Activated T-cell treated with anti-CD3 and anti-CD28 coated beads for 24 hours (primary cell): ENCODE measurements at regions not wholly inside any gene's neighbourhood (a gene's known extent, or its start where the extent isn't known, plus 50 kb on each side); places are given as distances from the start of the nearest gene placed in this dataset.

Source experiments
- DNase-seq: peaks from one replicate; pipeline ENCODE4 v3.0.0-alpha.2; 2020; ENCODE audit warnings: low read depth

- no peak for DNase-seq
These were observed 628.2 kb downstream of the PTPRU start for GRCh38 chr1:29864431-29865022.

GRCh38 chr1:29861922-29862321 lies 625.6 kb downstream of the PTPRU start:
- DNase-seq: no peak

DNA sequence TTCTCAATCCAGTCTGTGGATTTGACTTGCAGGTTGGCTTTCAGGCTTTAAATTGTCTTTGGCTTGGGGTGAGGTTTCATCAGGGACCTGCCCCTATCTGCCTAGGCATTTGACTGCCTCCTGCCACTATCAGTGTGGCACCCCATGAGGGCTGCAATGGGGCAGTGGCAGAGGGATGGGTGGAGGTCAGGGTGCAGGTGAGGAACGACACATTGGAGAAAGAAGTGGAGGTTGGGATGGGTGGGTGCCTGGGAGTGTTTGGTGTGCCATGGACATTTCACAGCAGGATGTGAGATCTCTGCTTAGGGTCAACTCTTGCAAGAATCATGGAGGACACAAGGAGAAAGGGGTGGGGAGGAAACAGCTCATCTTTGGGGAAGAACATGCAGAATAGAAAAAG lies 625.1 kb downstream of the PTPRU start:
- DNase-seq: no peak

GRCh38 chr1:29860681-29861080 lies 624.4 kb downstream of the PTPRU start:
- no peak for DNase-seq

DNA sequence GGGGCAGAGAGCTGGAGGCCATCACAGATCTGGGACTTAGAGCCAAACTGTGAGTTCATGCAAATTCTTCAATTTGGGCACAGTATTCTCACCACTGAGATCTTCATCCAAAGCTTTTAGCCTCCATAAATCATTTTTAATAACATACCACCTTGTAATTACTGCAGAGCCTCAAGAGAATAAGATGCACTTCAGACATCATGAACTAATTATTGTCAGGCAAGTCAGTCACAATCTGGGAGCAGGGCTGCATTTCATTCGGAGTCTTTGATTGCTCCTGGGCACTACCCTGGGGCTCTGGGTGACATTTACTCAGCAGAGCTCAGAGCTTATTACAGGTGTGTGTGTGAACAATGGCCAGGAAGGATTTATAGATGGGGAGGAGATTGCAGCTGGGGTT lies 623.7 kb downstream of the PTPRU start:
- no peak for DNase-seq

DNA sequence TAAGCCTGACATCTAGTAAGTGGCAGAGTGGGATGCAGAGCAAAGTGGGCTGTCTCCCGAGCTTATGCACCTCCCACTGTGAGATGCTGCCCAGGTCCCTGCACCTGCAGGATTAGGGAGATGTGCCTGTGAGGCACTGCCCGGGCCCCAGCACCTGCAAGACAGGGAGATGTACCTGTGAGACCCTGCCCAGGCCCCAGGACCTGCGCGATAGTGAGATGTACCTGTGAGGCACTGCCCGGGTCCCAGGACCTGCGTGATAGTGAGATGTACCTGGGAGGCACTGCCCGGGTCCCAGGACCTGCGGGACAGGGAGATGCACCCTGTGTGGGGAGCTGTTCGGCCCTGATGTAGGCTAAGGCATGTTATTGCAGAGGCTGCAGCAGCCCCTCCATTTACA lies 622.8 kb downstream of the PTPRU start:
- DNase-seq: no peak

DNA sequence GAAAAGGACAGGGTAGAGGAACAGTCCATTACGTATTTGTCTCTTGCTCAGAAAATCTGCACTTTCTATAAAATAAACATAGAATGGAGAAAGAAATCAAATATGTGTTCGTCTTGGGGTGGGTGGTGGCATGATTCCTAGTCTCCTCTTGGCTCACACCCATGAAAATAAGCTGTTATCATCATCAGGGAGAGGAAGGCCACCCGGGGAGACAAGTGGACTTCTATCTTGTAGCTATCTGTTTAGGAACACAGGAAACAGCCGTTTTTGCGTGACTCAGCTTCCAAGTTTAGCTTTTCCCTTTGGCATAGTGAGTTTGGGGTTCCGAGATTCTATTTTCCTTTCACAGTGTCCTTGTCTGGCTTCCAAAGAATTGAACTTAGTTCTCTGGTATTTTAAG lies 622.3 kb downstream of the PTPRU start:
- DNase-seq: no peak

- DNase-seq: no peak
These were observed 620.2 kb downstream of the PTPRU start for GRCh38 chr1:29856340-29857114.

DNA sequence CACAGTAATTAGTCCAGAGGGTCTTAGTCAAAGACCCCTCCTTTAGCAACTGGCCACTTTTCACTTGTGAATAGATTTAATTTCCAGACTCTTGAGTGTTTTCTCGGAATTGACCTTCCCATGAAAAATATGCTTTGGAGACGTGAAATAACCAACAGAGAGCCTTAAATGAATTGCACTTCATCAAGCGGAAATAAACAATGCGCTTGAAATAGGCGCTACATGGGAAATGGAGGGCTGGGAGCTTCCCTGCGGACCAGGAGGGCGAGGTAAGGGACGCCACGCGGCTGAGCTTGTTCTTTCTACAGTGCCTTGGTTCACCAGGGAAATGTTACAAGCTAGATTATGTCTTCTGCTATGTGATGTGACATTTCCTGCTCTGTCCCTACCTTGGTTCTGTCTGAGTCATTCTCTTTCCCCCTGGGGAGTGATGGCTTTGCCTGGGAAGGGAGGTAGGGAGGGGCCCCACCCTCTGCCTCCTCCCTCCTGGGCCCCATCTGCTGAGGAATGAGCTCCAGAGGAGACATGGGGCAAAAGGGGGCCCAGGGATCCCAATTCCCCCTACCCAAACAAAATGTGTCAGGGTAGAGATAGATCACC lies 619.3 kb downstream of the PTPRU start:
- DNase-seq: no peak

- DNase-seq: no peak
These were observed 618.5 kb downstream of the PTPRU start for GRCh38 chr1:29854700-29855276.

DNA sequence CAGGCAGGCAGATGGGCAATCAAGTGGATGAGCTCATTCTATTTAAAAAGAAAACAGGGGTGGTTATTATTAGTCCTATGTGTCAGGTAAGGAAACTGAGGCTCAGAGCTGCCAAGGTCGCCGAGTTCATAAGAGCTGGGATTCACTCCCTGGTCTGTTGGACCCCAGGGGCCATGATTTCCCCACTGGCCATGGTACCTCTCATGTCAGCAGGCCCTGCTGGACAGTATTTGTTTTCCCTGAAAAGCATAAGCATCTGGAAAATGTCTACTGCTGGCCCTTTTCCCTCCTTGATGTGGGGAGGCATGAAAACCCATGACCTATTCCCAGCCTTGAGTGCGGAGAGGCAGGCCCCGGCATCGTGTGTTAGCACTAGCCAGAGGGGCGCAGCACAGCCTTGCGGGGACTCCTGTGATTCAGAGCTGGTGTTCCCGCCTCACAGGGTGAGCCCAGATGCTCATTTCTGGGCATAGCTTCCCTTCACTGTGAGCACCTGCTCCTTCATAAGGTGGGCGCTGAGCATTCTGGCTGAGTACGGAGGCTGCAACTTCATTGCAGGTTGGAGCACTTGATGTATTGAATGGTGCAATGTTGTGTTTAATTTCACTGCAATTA lies 617.5 kb downstream of the PTPRU start:
- no peak for DNase-seq

DNA sequence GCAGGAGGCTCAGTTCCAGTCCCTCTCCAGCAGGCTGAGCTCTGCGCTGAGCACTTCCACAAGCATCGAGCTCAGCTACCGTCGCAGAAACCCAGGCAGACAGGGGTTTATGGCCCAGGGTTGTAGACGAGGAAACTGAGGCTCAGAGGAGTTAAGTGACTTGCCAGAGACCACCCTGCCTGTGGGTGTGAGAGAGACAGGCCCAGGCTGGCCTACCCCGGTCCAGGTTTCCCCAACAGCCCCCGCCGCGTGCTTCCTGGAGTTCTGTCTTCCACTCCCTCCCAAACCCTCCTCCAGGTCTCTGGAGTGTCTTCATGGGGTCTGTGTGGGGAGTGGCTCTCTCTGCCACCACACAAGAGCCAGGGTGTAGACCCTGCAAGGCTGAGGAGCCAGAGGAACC lies 615.9 kb downstream of the PTPRU start:
- DNase-seq: no peak

- DNase-seq: no peak
These were observed 615.4 kb downstream of the PTPRU start for GRCh38 chr1:29851691-29852090.

- no peak for DNase-seq
These were observed 613.9 kb downstream of the PTPRU start for GRCh38 chr1:29849991-29850757.

DNA sequence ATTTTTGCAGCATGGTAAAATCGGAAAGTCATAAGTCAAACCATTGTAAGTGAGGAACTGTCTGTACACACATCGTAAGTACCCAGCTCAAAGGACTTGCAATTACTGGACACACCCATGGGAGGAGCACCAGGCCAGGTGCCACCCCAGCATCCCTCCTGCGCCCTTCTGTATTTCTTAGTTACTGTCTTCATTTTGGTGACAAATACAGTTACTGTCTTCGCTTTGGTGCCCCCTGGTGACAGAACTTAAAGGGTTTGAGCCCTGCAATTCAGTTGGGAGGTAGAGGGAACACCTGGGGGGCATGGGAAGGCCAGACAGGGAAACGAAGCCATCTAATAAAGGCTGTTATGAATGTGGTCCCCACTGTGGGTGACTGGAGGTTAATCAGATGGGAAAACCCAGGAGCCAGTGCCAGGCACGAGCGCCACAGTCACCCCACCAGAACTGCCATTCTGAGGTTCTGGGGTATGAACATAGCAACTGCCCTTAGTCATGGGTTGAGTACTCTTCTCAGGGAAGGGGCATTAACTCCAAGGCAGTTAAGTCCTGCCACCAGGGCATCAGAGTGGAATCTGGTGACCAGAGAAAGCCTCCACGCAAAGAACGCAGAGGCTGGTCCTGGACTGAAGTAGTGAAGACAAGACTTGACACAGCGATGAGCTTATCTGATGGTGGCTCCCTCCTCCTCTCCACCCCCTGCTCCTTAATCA lies 612.9 kb downstream of the PTPRU start:
- DNase-seq: peak; percentile 20

- no peak for DNase-seq
These were observed 609.6 kb downstream of the PTPRU start for GRCh38 chr1:29845910-29846309.

GRCh38 chr1:29842130-29842529 lies 605.8 kb downstream of the PTPRU start:
- DNase-seq: no peak

GRCh38 chr1:29839726-29840125 lies 603.4 kb downstream of the PTPRU start:
- no peak for DNase-seq

- DNase-seq: no peak
These were observed 602.5 kb downstream of the PTPRU start for GRCh38 chr1:29838738-29839320.

DNA sequence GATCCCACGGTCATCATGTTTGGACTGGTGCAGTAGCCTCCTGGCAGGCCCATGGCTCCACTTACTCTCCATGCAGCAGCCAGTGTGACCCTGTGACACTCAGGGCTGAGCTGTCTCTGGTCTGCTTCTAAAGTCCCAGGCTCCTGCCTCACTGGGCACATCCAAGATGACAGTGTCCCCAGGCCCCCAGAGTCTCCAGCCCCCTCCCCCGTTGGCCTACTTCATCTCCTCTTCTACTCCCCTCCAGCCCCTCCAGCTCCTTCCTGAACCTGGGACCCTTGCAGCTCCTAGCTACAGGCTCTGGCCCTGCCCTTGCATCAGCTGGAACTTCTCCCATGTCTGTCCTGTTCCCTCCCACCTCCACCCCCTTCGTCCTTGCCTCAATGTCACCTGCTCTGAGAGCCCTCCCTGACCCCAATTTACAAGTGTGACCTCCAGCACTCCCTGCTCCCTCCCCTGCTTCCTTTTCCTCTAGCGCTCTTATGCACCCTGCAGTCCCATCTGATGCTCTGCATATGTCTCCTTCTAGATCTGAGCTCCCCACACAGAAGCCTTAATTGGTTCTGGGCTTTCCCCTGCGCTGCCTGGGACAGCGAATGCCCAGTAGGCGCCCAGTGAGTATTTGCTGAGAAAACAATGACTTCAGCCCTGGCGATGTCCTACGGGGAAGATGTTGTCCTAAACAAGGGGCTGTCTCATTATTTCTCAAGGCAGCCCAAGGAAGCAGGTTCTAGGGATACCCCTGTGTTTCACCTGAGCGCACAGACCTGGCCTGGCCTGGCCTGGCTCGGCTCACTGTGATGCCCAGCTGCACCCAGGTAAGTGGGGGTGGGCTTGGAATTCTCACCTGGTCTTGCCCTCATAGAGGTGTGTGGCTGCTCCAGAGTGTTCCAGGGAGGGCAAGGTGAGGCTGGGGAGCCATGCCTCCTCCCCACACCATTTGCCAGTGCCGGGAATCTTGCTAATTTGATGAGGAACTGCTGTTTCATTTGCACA lies 600.6 kb downstream of the PTPRU start:
- no peak for DNase-seq
